Calu3 (cell line): ENCODE measurements at regions not wholly inside any gene's neighbourhood (a gene's known extent, or its start where the extent isn't known, plus 50 kb on each side); places are given as distances from the start of the nearest gene placed in this dataset.

Source experiments
- BruUV-seq: library from RNA; stranded (reverse); fragments of 400-500 nt; replicated peaks from 2 replicates; lab custom pipeline; 2021; lab: Mats Ljungman, UMichigan
- CTCF ChIA-PET: fragments of 300-600 bp; sonication (Branson Sonifier 250); formaldehyde crosslinking; loops from one replicate; lab custom pipeline; 2022; ENCODE audit warnings: antibody characterized with exemption; lab: Charles Lee
- DNase-seq: peaks from one replicate; pipeline ENCODE4 v3.0.0; 2022
- H3K27ac Mint-ChIP-seq: one replicate; pipeline ENCODE4 v1.8.0; 2022; ENCODE audit warnings: mixed read lengths; ENCODE audit not compliant: unreplicated experiment
- H3K27me3 Mint-ChIP-seq: one replicate; pipeline ENCODE4 v1.8.0; 2022; ENCODE audit warnings: mixed read lengths; ENCODE audit not compliant: unreplicated experiment
- H3K36me3 Mint-ChIP-seq: one replicate; pipeline ENCODE4 v1.8.0; 2022; ENCODE audit warnings: mild to moderate bottlenecking, moderate library complexity, mixed read lengths; ENCODE audit not compliant: insufficient read depth, unreplicated experiment
- H3K4me1 Mint-ChIP-seq: one replicate; pipeline ENCODE4 v1.8.0; 2022; ENCODE audit warnings: mild to moderate bottlenecking, low read depth, mixed read lengths; ENCODE audit not compliant: unreplicated experiment
- H3K4me3 Mint-ChIP-seq: one replicate; pipeline ENCODE4 v1.8.0; 2022; ENCODE audit warnings: mild to moderate bottlenecking, low read depth, moderate library complexity, mixed read lengths; ENCODE audit not compliant: unreplicated experiment
- H3K9me3 Mint-ChIP-seq: one replicate; pipeline ENCODE4 v1.8.0; 2022; ENCODE audit warnings: low read depth, mixed read lengths; ENCODE audit not compliant: unreplicated experiment
- CTCF ChIP-seq: fragments of 200-600 bp; IDR thresholded peaks from one replicate; pipeline ENCODE4 v1.8.0; 2022; ENCODE audit warnings: antibody characterized with exemption; ENCODE audit not compliant: unreplicated experiment
- intact Hi-C: fragments of 100-400 bp; cut with micrococcal nuclease; formaldehyde crosslinking; loops from one replicate; pipeline ENCODE4 v1.10.0; 2022; ENCODE audit not compliant: unreplicated experiment

- Mint-ChIP-seq H3K4me1 (no peaks in the 10 kb centered on the region), H3K4me3 (no peak overlapping the region), H3K36me3 (no peaks in the 10 kb centered on the region), H3K27ac (no peak overlapping the region), H3K9me3 (peaks cover 12% of the 10 kb centered on the region), H3K27me3 (no peaks in the 10 kb centered on the region)
- CTCF ChIA-PET: no interaction called here
- DNase-seq: no peak
- BruUV-seq: no TSS peak
- intact Hi-C loops: no loop called here
- no peak for TF ChIP-seq CTCF
Observed at GRCh38 chr7:63037242-63037641, 961.4 kb upstream of the ZNF722 start.

GRCh38 chr7:63038987-63039386 is 959.7 kb upstream of the ZNF722 start:
- H3K27ac Mint-ChIP-seq: no peak overlapping the region
- no peak for TF ChIP-seq CTCF
- CTCF ChIA-PET: no interaction called here
- intact Hi-C loops: no loop called here
- no peak overlapping the region for H3K4me3 Mint-ChIP-seq
- peaks cover 12% of the 10 kb centered on the region for H3K9me3 Mint-ChIP-seq
- H3K4me1 Mint-ChIP-seq: no peaks in the 10 kb centered on the region
- DNase-seq: no peak
- H3K27me3 Mint-ChIP-seq: no peaks in the 10 kb centered on the region
- no TSS peak for BruUV-seq
- H3K36me3 Mint-ChIP-seq: no peaks in the 10 kb centered on the region

GRCh38 chr7:63039882-63040281 is 958.8 kb upstream of the ZNF722 start:
- intact Hi-C loops: no loop called here
- DNase-seq: no peak
- CTCF ChIA-PET: no interaction called here
- no TSS peak for BruUV-seq
- TF ChIP-seq CTCF: no peak
- Mint-ChIP-seq H3K4me1 (no peaks in the 10 kb centered on the region), H3K9me3 (peaks cover 12% of the 10 kb centered on the region), H3K36me3 (no peaks in the 10 kb centered on the region), H3K27ac (no peak overlapping the region), H3K27me3 (no peaks in the 10 kb centered on the region), H3K4me3 (no peak overlapping the region)

GRCh38 chr7:63040336-63040735 is 958.3 kb upstream of the ZNF722 start:
- H3K27me3 Mint-ChIP-seq: no peaks in the 10 kb centered on the region
- H3K4me3 Mint-ChIP-seq: no peak overlapping the region
- BruUV-seq: no TSS peak
- CTCF ChIA-PET: no interaction called here
- no peak overlapping the region for H3K27ac Mint-ChIP-seq
- H3K36me3 Mint-ChIP-seq: no peaks in the 10 kb centered on the region
- no peak for DNase-seq
- H3K9me3 Mint-ChIP-seq: peaks cover 12% of the 10 kb centered on the region
- intact Hi-C loops: no loop called here
- TF ChIP-seq CTCF: no peak
- H3K4me1 Mint-ChIP-seq: no peaks in the 10 kb centered on the region
